Cardiac muscle cell (in vitro differentiated cells and primary cell): ENCODE measurements at regions not wholly inside any gene's neighbourhood (a gene's known extent, or its start where the extent isn't known, plus 50 kb on each side); places are given as distances from the start of the nearest gene placed in this dataset.

ENCODE experiments used
- DNase-seq, 2 donors: peaks; one replicate each; pipeline versions ENCODE4 v3.0.0 to v3.0.0-alpha.2; 2010 to 2017; ENCODE audit warnings: low read depth in 1 of 2, low spot score in 1 of 2
- H3K27ac ChIP-seq: fragments of 200-600 bp; sonication (generic); 2 replicates; pipeline ENCODE4 v1.5.1; 2016
- H3K27me3 ChIP-seq: fragments of 200-600 bp; sonication (generic); 2 replicates; pipeline ENCODE4 v1.6.0; 2016; ENCODE audit warnings: control low read depth
- H3K36me3 ChIP-seq: fragments of 200-600 bp; sonication (generic); 2 replicates; pipeline ENCODE4 v1.5.1; 2016; ENCODE audit warnings: control low read depth
- H3K4me1 ChIP-seq: fragments of 200-600 bp; sonication (generic); 2 replicates; pipeline ENCODE4 v1.8.1; 2017; ENCODE audit warnings: low read depth, mild to moderate bottlenecking, mixed run types
- H3K4me3 ChIP-seq: fragments of 200-600 bp; sonication (generic); 2 replicates; pipeline ENCODE4 v1.5.1; 2016; ENCODE audit warnings: mild to moderate bottlenecking
- H3K9me3 ChIP-seq: fragments of 200-600 bp; sonication (generic); 2 replicates; pipeline ENCODE4 v1.5.1; 2017; ENCODE audit warnings: low read depth, mild to moderate bottlenecking, control low read depth
- CTCF ChIP-seq: IDR thresholded peaks from 2 replicates; pipeline ENCODE4 v1.5.1; 2012; ENCODE audit warnings: low read depth, mild to moderate bottlenecking, low read length

GRCh38 chr18:2316751-2317696 lies 254.3 kb downstream of the METTL4 start:
- peak in 1 of 2 donors; percentile 20 for DNase-seq

GRCh38 chr18:2324459-2324858 lies 246.8 kb downstream of the METTL4 start:
- Histone ChIP-seq H3K27ac (no peak overlapping the region), H3K4me1 (peaks cover 5% of the 10 kb centered on the region), H3K4me3 (no peak overlapping the region), H3K36me3 (no peaks in the 10 kb centered on the region), H3K9me3 (no peaks in the 10 kb centered on the region), H3K27me3 (no peaks in the 10 kb centered on the region)
- no peak for DNase-seq
- TF ChIP-seq CTCF = no peak

More at GRCh38 chr18:2316751-2317696, 254.3 kb downstream of the METTL4 start:
- Histone ChIP-seq H3K36me3 (no peaks in the 10 kb centered on the region), H3K27ac (no peak overlapping the region), H3K4me1 (peaks cover 5% of the 10 kb centered on the region), H3K4me3 (no peak overlapping the region), H3K27me3 (no peaks in the 10 kb centered on the region), H3K9me3 (no peaks in the 10 kb centered on the region)
- TF ChIP-seq CTCF = no peak

GRCh38 chr18:2325308-2325849 lies 245.9 kb downstream of the METTL4 start:
- Histone ChIP-seq H3K4me3 (no peak overlapping the region), H3K27me3 (no peaks in the 10 kb centered on the region), H3K9me3 (no peaks in the 10 kb centered on the region), H3K4me1 (peaks cover 5% of the 10 kb centered on the region), H3K27ac (no peak overlapping the region), H3K36me3 (no peaks in the 10 kb centered on the region)
- peak; percentile 14 to 92 for DNase-seq
- no peak for TF ChIP-seq CTCF

- peak in 1 of 2 donors; percentile 25 for DNase-seq
- peaks cover 5% of the 10 kb centered on the region for H3K4me1 ChIP-seq
- H3K9me3 ChIP-seq = no peaks in the 10 kb centered on the region
- no peak overlapping the region for H3K4me3 ChIP-seq
- no peaks in the 10 kb centered on the region for H3K36me3 ChIP-seq
- no peaks in the 10 kb centered on the region for H3K27me3 ChIP-seq
- no peak for TF ChIP-seq CTCF
- H3K27ac ChIP-seq = no peak overlapping the region
These were observed 245.4 kb downstream of the METTL4 start for GRCh38 chr18:2325933-2326332.

- Histone ChIP-seq H3K4me1 (peaks cover 5% of the 10 kb centered on the region), H3K27ac (no peak overlapping the region), H3K4me3 (no peak overlapping the region), H3K9me3 (no peaks in the 10 kb centered on the region), H3K27me3 (no peaks in the 10 kb centered on the region), H3K36me3 (no peaks in the 10 kb centered on the region)
- DNase-seq = peak in 1 of 2 donors; percentile 60
- no peak for TF ChIP-seq CTCF
These were observed 244.3 kb downstream of the METTL4 start for GRCh38 chr18:2326999-2327398.
